GM19463 (cell line): ENCODE measurements at regions not wholly inside any gene's neighbourhood (a gene's known extent, or its start where the extent isn't known, plus 50 kb on each side); places are given as distances from the start of the nearest gene placed in this dataset.

Source experiments
- ATAC-seq: cut with Tn5 transposase; IDR thresholded peaks from one replicate; pipeline ENCODE4 v1.9.1; 2021; ENCODE audit warnings: mild to moderate bottlenecking, moderate library complexity; ENCODE audit not compliant: unreplicated experiment

DNA sequence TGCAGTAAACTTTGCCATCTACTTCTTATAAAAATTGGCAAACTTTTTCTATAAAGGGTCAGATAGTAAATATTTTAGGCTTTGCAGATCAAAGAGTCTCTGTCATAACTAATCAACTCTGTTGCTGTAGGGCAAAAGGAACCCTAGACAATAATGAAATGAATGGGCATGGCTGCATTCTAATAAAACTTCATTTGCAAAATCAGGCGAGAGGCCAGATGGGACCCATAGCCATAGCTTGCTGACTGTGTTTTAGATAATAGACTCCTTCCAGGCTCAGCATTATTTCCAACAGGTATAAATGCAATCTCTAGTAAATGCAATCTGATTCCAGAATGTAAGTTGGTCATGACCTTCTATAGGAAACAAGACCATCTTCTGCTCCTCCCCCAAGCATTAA is 490.7 kb downstream of the TOX3 start:
- ATAC-seq, result no peak

DNA sequence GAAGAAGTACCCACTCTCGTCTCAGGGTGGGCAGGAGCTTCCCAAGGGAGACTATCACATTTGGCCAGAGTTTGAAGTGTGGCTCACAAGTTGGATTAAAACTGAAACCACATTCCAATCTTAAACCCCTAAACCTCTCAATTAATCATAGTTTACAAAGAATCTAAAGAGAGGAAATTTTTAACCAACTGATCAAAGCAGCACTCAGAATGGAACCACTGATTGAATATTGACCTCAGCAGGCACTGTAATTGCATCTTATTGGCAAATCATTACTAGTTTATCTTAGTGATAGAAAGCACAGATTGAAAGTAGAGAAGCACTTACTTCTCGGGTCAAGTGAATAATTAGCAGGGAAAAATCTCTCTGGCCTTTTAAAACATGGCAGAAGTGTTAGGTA is 491.6 kb downstream of the TOX3 start:
- no peak for ATAC-seq

DNA sequence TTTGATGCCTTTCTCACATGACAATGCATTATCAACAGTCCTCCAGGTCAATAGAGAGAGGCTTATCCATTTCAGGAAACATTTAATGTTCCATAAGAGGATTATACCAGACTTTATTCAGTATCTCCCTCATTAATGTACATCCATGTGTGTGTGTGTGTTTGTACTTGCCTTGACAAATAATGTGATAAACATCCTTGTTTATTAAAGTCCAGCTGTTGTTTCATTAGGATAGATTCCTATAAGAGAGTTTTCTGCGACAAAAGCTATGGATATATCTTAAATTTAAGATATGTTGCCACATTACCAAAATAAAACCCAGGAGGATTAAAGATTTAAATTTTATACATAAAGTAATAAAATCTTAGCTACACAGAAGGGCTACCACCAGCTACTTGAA is 492.6 kb downstream of the TOX3 start:
- ATAC-seq, result no peak

DNA sequence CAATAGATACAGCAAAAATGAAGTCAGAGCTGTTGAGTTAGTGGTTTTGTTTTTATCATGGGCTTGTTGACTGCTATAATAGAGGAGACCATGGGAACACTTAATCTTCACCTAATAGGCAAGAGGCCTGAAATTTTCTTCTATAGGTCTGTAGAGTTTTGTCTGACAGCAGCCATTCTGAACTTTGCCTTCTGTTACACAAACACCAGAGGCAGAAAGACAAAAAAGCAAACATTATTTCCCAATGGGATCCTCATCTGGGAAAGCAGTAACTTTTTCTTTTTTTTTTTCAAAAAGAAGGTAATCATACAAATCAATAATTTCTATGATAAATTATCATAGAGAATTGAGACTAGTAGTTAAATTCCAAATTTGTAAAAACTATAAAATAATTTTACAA is 494.1 kb downstream of the TOX3 start:
- ATAC-seq, result no peak

DNA sequence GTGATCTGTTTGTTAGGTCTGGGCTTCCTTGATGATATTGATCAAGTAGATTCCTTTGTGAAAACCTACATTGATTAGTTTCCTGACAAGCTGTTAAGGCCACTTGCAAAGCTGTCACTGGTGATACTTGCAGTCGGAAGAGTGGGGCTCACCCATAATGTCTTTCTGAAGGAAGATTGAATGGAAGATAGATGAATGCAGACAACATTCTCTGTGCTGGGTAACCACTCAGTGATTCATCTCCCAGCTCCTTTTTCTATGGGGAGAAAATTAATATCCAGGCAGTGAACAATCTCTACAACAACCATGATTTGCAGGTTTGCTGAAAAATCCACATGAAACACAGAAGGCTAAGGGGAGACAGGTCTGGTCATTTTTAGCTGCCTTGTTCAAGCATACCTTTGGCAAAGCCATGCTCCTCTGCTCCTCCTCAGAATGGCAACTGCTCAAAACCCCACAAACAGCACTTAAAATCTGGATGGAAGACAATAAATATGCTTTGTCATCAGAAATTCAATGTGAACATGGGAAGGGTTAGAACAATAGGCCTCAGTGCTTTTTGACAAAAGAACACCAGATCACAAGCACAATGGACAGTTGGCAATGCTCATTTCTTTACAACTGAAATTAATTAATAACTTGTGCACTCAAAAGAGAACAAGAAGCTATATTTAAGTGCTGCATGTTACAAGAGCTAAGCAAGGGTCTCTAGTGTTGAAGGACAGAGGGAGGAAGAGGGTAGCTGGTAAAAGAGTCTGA is 495.4 kb downstream of the TOX3 start:
- no peak for ATAC-seq

DNA sequence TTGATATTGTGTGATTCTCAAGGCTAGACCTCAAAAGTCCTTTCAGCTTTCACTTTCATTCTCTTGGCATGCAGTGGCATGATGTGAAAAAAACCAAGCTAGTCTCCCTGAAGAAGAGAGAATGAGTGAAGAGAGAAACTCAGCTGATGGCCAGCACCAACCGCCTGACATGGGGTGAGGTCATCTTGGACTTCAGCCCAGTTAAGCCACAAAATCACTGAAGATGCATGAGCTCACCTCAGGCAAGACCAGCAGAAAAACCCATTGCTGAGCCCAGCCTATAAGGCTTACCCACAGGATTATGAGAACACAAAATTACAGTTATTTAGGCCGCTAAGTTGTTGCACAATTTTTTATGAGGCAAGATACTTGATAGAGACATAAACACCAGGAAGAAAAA is 496.5 kb downstream of the TOX3 start:
- ATAC-seq, result no peak

DNA sequence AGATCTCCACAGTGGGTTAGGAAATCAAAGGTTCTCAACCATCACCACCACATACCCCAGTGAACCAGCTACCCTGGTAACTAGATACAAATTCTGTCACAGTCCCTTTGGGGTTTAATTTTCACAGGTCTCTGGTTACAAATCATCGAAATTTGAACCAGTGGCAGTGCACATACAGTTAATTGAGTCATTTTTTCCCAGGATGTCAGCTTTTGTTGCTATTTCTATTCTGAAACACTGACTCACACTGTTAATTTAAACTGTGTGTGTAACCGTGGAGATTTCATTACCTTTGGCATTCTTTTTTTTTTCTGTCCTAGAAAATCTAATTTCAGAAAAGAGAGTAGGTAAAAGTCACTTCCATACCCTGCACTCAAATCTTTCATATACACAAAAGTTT is 511.5 kb downstream of the TOX3 start:
- ATAC-seq, result no peak

DNA sequence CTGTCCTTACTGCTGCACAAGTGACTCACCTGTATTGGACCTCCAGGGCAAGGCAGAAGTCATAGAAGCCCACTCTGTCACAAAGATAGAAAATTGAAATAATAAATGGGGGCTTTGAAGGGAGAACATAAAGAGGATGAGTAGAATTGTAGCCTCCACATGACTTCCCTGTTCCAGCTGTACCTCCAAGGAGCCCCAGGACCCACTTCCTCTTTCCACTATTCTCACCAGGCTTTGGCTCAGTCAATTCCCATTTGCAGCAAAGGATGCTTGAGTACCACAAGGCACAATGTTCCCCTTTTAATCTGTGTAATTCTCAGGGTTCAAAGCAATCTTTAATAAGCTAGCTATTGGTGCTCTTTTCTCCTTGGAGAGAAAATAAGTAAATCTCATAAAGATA is 512.1 kb downstream of the TOX3 start:
- no peak for ATAC-seq

DNA sequence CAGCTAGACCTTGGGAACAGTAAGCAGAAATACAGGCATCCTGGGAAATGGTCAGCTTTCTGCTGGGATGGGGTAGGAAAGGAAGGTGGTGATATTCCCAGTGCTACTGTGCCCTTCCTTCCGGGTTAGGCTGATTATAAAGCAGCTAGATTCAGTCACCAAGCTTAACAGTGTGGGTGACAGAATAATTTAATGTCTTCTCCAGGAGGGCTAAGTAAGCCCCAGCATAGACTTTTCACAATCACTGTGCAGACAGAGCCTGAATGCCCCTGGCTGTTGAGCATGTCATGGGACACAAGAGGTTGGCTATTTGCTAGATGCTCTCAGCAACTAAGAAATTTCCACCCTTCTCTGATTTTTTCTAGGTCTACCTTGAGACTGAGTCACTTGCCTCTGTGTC is 513.0 kb downstream of the TOX3 start:
- ATAC-seq, result no peak

DNA sequence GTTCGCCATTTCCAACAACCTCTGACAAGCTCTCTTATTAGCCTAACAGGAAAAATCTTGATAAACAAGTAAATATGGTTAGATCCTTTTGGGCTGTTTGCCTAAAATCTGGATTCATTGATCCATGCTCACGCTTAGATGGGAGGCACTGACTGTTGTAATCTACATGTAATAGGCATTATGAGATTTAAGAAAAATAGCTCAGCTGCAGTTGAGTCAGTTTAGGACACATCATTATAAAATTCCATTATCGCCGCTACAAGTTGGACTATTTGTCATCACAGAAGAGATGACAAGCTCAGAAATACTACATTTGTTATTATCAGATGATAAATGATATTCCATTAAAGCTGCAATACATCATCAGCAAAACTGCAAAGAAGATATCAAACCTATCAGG is 524.0 kb downstream of the TOX3 start:
- ATAC-seq, result no peak

DNA sequence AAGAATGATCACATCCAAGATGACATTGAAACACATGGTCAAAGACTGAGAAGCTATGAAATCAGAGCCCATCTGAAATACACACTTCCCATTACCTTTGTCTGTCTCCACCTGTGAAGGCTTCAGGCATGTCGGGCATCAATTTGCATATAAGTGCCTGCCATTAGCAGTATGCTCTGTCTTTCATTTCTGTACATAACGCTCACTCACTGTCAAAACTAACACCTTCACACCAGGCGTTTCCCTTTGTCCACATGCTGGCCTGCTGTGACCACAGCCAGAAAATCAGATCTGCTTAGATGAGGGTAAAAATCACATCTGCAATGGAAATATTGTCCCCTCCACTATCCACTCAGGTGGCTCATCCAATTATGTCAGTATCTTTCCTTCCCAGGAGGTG is 524.8 kb downstream of the TOX3 start:
- ATAC-seq, result no peak

DNA sequence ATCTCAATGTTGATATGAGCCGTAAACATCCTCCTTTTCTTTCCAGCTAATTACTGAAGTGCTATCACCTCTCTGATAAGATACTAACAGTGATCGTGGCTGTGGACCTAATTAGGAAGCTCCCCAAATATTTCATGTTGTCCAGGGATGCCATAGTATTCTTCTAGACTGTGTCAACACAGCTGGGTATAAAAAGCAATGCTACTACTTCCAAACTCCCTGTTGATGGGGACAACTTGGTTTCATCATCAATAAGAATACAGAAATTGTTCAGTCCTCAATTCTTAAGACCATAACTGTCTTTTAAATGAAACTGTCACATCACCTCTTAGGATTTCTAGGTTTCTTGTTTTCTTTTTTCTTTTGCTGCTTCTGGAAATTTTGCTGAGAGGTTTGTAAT is 530.6 kb downstream of the TOX3 start:
- ATAC-seq, result no peak

DNA sequence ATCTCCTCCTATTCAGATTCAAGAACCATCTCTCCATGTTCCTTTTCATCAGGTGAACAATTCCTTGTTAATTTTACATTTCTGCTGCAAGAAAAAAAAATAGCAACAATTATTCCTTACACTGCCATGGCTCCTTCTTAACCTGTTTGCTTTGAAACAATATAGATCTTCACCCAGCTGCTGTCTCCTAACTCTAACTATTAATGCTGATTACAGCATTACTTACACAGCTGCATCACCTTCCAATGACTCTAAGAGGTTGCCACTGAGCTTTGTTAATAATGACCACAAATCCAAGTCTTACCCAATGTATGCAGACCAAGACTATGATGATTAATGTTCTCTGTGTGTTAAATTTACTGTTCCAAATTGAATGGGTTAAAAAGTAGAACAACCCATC is 541.4 kb downstream of the TOX3 start:
- no peak for ATAC-seq

DNA sequence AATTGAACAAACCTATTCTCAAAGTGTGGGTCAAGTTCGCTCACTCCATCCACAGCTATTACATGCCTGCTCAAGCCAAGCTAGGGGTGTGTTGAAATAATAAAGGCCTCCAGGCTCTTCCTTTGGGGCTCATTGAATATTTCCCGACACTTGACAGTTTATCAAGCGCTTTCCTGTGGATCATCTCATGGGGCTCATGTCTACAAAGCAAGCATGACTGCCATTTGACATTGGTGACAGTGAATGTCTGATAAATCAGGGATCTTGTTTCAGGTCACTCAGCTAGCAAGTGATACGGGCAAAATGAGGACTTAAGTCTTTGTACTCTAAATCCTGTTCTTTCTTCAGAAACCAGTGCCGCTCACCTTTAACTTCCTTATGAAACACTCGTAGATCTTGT is 542.6 kb downstream of the TOX3 start:
- ATAC-seq, result no peak

DNA sequence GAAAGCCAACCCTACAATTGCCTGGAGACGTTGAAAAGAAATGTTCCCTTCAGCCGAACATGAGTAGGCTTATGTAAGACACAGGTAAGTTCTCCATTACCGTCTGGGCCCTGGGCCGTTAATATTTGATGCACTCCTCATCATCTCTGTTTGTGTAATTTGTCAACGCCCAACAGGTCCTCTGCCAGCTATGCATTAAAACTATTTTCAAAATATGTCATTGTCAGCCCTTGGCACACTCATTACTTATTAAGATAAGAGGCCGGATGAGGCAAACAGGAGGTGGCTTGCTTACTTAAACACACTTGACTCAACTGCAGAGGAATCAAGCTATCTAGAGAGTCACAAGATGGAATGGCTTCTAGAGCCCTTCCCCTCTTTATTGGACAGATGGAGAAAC is 544.9 kb downstream of the TOX3 start:
- ATAC-seq, result no peak

DNA sequence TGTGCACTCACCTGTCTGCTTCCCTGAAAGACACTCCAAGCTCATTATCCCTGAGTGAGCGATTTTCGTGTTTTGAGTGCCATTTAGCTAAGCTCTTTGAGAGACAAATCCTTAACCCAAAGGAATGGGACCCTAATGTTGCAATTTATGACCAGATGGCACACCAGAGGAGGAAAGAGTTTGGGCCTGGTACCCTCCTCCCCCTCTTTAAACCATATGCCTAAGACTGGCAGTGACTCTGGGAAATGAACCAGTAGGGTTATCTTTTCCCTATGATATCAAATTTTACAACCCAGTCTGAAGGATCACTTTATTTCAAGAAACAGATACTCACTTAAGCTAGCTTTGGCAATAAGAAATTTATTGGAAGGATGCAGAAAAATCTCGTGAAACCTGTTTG is 550.4 kb downstream of the TOX3 start:
- ATAC-seq, result no peak

DNA sequence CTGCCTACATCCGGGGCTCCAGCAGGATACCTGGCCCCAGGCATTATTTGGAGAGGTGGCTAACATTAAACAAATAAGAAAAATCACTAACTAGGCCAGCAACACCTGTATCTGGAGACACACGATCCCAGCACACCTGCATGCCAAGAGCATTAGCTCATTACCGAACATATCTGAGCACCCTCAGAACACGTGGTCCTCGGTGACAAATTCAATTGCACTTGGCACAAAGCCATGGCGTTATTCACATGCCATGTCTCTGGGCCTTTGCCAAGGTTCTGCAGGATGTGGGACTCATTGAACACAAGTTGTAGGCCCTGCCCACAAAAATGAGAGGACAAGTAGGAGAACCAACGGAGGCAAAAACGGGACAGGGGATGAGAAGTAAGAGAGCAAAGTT is 552.3 kb downstream of the TOX3 start:
- no peak for ATAC-seq

DNA sequence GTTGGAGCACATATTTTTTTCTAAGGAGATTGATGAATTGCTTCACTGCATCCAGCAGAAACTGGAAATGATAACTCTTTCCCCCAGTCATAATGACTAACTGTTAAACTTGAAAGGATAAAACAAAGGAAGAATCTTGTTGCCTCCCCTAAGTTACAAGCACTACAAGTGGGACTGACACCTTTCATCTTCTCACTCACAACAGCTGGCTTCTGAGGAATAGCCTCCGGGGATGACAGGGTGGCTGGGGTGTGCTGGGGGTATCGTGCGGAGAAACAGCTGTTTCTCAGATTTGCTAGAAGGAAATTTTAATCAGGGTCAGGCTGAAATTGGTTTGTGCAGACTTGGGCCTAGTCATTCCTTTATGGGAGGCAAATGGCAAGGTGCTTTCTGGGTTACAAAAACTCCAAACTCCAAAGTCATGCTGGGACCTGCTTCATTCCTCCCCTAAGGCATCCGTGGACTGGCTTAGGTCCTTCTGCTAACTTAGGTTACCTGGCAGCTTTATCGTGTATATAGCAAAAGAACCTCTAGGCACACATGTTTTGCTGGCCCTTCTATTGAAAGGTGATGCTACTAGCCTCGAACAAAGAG is 557.2 kb downstream of the TOX3 start:
- ATAC-seq, result no peak

DNA sequence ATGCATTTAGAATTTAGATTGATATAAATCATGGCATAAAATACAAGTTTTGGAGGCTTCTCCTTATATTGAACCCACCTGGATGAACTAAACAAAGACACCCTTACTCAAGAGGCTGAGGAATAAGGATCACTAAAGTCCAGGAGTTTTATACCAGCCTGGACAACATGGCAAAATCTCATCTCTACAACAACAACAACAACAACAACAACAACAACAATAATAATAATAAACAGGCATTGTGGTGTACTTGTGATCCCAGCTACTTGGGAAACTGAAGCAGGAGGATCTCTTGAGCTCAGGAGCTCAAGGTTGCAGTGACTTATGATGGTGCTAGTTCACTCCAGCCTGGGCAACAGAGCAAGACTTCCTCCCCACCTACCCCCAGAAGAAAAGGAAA is 558.0 kb downstream of the TOX3 start:
- no peak for ATAC-seq

DNA sequence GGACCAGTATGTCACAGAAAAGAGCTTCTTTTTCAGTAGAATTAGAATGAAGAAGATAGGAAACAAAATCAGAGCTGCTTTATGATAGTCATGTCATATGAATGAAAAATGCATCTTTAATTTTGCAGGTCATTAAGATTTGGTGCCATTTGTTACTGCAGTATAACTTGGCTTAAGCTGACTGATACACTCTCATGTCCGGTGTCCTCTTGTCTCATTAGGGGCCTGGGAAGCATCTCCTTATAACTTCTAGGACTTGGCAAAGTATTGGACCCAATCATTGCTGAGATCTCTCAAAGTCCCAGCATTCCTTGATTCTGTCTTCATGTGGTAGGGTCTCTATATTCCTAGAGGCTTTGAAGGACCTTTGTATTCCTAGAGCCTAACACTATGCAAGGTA is 559.4 kb downstream of the TOX3 start:
- ATAC-seq, result no peak

DNA sequence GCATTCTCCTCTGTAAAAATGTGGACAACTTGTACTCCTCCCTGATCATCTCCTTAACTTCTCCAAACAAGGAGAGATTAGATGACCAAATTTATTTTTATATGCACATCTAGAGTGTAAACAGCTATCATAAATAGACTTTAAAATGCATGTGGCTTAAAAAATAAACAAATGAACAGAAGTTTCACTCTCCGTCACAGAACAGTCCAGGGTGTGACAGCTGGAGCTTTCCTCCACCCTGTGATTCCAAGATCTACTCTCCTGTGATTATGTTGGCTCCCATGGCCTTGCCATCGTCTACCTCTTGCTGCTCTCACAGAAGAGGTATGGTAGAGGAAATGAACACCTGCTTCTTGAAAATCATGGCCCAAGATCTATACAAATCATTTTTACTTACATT is 560.2 kb downstream of the TOX3 start:
- no peak for ATAC-seq

DNA sequence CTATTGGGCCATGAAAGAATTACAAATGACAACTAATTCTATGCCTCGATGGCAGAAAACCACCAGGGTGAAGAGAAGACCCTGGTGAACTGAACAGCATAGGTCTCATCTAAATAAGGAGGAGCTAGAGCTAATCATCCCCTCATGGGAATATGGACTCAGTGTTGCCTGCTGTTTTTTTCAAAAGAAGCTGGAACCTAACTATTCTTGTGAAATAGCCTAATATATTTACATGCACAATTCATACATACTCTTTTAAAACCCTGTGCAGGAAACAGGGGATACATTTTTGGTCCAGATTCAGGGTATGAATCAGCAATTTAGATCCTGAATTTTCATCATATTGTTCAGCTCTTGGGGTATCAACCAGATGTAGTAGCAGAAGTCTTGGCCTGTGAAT is 560.6 kb downstream of the TOX3 start:
- no peak for ATAC-seq

DNA sequence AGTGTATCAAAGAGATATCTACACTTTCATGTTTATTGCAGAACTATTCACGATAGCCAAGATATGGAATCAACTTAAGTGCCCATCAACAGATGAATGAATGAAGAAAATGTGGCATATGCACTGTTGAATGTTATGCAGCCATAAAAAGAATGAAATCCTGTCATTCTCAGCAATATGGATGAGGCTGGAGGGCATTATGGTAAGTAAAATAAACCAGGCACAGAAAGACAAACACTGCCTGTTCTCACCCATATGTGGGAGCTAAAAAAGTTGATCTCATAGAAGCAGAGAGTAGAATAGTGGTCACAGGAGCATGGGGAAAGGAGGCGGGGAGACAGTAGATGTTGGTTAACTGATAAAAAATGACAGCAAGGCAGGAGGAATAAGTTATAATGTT is 561.8 kb downstream of the TOX3 start:
- no peak for ATAC-seq
